Peyer's patch (tissue), 4 donors: ENCODE measurements at regions not wholly inside any gene's neighbourhood (a gene's known extent, or its start where the extent isn't known, plus 50 kb on each side); places are given as distances from the start of the nearest gene placed in this dataset.

ENCODE experiments used
- DNase-seq, 3 donors: peaks; one replicate each; pipeline ENCODE4 v3.0.0-alpha.2; 2017 to 2019
- H3K27ac ChIP-seq, 4 donors: fragments of 200-600 bp; sonication (generic); one replicate each; pipeline ENCODE4 v1.5.1; 2016 to 2019
- H3K27me3 ChIP-seq, 2 donors: fragments of 200-600 bp; sonication (generic); one replicate each; pipeline ENCODE4 v1.5.1; 2019
- H3K36me3 ChIP-seq, 3 donors: fragments of 200-600 bp; sonication (generic); one replicate each; pipeline ENCODE4 v1.5.1; 2016 to 2019
- H3K4me1 ChIP-seq, 4 donors: fragments of 200-600 bp; sonication (generic); one replicate each; pipeline ENCODE4 v1.5.1; 2016 to 2019
- H3K4me3 ChIP-seq, 4 donors: fragments of 200-600 bp; sonication (generic); 1 replicate in 3 of 4; 2 replicates in 1 of 4; pipeline ENCODE4 v1.5.1; 2016 to 2019; ENCODE audit warnings: mild to moderate bottlenecking in 1 of 4
- H3K9me3 ChIP-seq, 4 donors: fragments of 200-600 bp; sonication (generic); one replicate each; pipeline ENCODE4 v1.5.1; 2016 to 2019; ENCODE audit warnings: mild to moderate bottlenecking in 1 of 4
- POLR2A ChIP-seq, 2 donors: fragments of 450-650 bp; IDR thresholded peaks; one replicate each; pipeline ENCODE4 v1.5.1; 2017; ENCODE audit warnings: antibody characterized with exemption in 2 of 2, mild to moderate bottlenecking in 2 of 2, moderate library complexity in 2 of 2
- TF ChIP-seq, protein P1 (sequence below), 6 experiments: fragments of 450-650 bp in 4 of 6; fragments of 200-600 bp in 2 of 6; sonication (generic) in 1 of 6; IDR thresholded peaks; one replicate each; pipeline ENCODE4 v1.5.1; 2017 to 2019; ENCODE audit warnings: antibody characterized with exemption in 6 of 6, mild to moderate bottlenecking in 3 of 6, moderate library complexity in 1 of 6

GRCh38 chr1:36595349-36595748 lies 112.6 kb upstream of the CSF3R start:
- H3K4me1 ChIP-seq: no peaks in the 10 kb centered on the region
- TF ChIP-seq POLR2A (IDR thresholded peaks at IDR 0.05): no peak
- TF ChIP-seq, protein P1, sequence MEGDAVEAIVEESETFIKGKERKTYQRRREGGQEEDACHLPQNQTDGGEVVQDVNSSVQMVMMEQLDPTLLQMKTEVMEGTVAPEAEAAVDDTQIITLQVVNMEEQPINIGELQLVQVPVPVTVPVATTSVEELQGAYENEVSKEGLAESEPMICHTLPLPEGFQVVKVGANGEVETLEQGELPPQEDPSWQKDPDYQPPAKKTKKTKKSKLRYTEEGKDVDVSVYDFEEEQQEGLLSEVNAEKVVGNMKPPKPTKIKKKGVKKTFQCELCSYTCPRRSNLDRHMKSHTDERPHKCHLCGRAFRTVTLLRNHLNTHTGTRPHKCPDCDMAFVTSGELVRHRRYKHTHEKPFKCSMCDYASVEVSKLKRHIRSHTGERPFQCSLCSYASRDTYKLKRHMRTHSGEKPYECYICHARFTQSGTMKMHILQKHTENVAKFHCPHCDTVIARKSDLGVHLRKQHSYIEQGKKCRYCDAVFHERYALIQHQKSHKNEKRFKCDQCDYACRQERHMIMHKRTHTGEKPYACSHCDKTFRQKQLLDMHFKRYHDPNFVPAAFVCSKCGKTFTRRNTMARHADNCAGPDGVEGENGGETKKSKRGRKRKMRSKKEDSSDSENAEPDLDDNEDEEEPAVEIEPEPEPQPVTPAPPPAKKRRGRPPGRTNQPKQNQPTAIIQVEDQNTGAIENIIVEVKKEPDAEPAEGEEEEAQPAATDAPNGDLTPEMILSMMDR (IDR thresholded peaks at IDR 0.05): no peak
- H3K27me3 ChIP-seq: no peaks in the 10 kb centered on the region

GRCh38 chr1:36594023-36594422 lies 111.3 kb upstream of the CSF3R start:
- H3K36me3 ChIP-seq: no peaks in the 10 kb centered on the region
- no peaks in the 10 kb centered on the region for H3K9me3 ChIP-seq
- H3K4me3 ChIP-seq: no peak overlapping the region
- H3K4me1 ChIP-seq: no peaks in the 10 kb centered on the region
- DNase-seq: no peak
- TF ChIP-seq POLR2A (IDR thresholded peaks at IDR 0.05): no peak
- TF ChIP-seq, protein P1 (IDR thresholded peaks at IDR 0.05): no peak
- no peaks in the 10 kb centered on the region for H3K27me3 ChIP-seq
- H3K27ac ChIP-seq: no peak overlapping the region

More at GRCh38 chr1:36595349-36595748, 112.6 kb upstream of the CSF3R start:
- Histone ChIP-seq H3K27ac (no peak overlapping the region), H3K4me3 (no peak overlapping the region), H3K36me3 (no peaks in the 10 kb centered on the region), H3K9me3 (no peaks in the 10 kb centered on the region)
- no peak for DNase-seq

- TF ChIP-seq POLR2A (IDR thresholded peaks at IDR 0.05): no peak
- TF ChIP-seq, protein P1 (IDR thresholded peaks at IDR 0.05): no peak
- no peak for DNase-seq
- H3K9me3 ChIP-seq: no peaks in the 10 kb centered on the region
- H3K4me1 ChIP-seq: no peaks in the 10 kb centered on the region
- H3K36me3 ChIP-seq: no peaks in the 10 kb centered on the region
- H3K4me3 ChIP-seq: no peak overlapping the region
- H3K27me3 ChIP-seq: peaks cover 0 to 3% of the 10 kb centered on the region in 2 donors
- no peak overlapping the region for H3K27ac ChIP-seq
Observed at GRCh38 chr1:36591278-36591677, 108.6 kb upstream of the CSF3R start.

GRCh38 chr1:36590771-36591170 lies 108.1 kb upstream of the CSF3R start:
- DNase-seq: no peak
- no peak for TF ChIP-seq POLR2A (IDR thresholded peaks at IDR 0.05)
- TF ChIP-seq, protein P1 (IDR thresholded peaks at IDR 0.05): no peak
- Histone ChIP-seq H3K9me3 (no peaks in the 10 kb centered on the region), H3K27me3 (peaks cover 0 to 3% of the 10 kb centered on the region in 2 donors), H3K4me1 (no peaks in the 10 kb centered on the region), H3K4me3 (no peak overlapping the region), H3K36me3 (no peaks in the 10 kb centered on the region), H3K27ac (no peak overlapping the region)

DNA sequence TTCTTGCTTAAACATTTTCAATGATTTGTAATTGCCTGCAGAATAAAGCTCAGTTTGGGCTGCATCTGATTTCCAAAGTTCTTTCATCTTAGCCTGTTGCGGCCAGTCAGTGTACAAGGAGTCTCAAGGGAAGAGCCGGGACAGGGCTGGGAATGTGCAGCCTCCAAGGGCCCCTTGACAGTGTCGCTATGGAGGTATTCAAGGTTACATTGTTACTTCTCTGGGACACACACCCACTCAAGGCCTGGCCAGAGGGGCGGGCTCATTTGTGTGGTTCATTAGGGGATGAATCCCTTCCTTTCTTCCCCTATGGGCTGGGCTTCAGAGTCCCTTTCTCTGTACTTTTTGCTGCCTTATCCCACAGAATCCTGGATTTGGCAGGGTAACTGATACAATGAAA lies 107.6 kb upstream of the CSF3R start:
- DNase-seq: no peak
- Histone ChIP-seq H3K27me3 (peaks cover 0 to 3% of the 10 kb centered on the region in 2 donors), H3K36me3 (no peaks in the 10 kb centered on the region), H3K4me1 (no peaks in the 10 kb centered on the region), H3K9me3 (no peaks in the 10 kb centered on the region), H3K4me3 (no peak overlapping the region), H3K27ac (no peak overlapping the region)
- no peak for TF ChIP-seq POLR2A (IDR thresholded peaks at IDR 0.05)
- TF ChIP-seq, protein P1 (IDR thresholded peaks at IDR 0.05): no peak

DNA sequence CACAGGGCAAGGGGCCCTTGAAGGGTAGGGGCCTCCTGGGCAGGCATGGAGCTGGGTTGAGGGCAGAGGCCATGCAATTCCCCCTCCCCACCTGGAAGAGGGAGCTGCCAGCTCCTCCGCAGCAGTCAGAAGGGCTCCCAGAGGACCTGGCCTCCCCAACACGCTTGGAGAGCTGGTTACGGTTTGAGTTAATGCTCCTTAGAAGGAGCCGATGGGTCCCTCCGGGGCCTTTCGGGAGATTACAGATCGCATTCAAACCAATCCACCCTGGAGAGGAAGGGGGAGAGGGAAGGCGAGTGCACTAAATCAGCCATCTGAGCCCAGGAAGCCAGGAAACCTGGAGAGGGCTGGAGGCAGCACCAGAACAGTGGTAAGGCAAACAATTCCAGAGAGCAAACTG lies 106.3 kb upstream of the CSF3R start:
- Histone ChIP-seq H3K36me3 (no peaks in the 10 kb centered on the region), H3K4me1 (no peaks in the 10 kb centered on the region), H3K27ac (no peak overlapping the region), H3K27me3 (peaks cover 0 to 3% of the 10 kb centered on the region in 2 donors), H3K4me3 (no peak overlapping the region), H3K9me3 (no peaks in the 10 kb centered on the region)
- no peak for TF ChIP-seq POLR2A (IDR thresholded peaks at IDR 0.05)
- TF ChIP-seq, protein P1 (IDR thresholded peaks at IDR 0.05): no peak
- no peak for DNase-seq
